PC-3 (cell line): ENCODE measurements at regions not wholly inside any gene's neighbourhood (a gene's known extent, or its start where the extent isn't known, plus 50 kb on each side); places are given as distances from the start of the nearest gene placed in this dataset.

ENCODE experiments used
- ATAC-seq: fragments of 200-7000 bp; cut with Tn5 transposase; 2 replicates; pipeline ENCODE4 v1.9.1; 2020; ENCODE audit warnings: mild to moderate bottlenecking, moderate library complexity
- BruUV-seq: library from RNA; stranded (reverse); fragments of 400-500 nt; replicated peaks from 2 replicates; lab custom pipeline; 2021; lab: Mats Ljungman, UMichigan
- CTCF ChIA-PET: fragments of 300-600 bp; sonication (Branson Sonifier 250); formaldehyde crosslinking; loops from one replicate; lab custom pipeline; 2022; ENCODE audit warnings: antibody characterized with exemption; lab: Charles Lee
- POLR2A ChIA-PET: fragments of 300-600 bp; sonication (Branson Sonifier 250); formaldehyde crosslinking; loops from one replicate; lab custom pipeline; 2022; ENCODE audit warnings: antibody characterized with exemption; ENCODE audit not compliant: unreplicated experiment; lab: Charles Lee
- DNase-seq: peaks from one replicate; pipeline ENCODE4 v3.0.0-alpha.2; 2015
- H2AFZ ChIP-seq: fragments of 300-600 bp; sonication (generic); 2 replicates; pipeline ENCODE4 v1.6.0; 2016; ENCODE audit warnings: antibody characterized with exemption, low read length
- H3F3A ChIP-seq: fragments of 300-600 bp; sonication (generic); one replicate; pipeline ENCODE4 v1.6.0; 2017; ENCODE audit warnings: antibody characterized with exemption, low read length, control low read depth, mild to moderate bottlenecking; ENCODE audit not compliant: unreplicated experiment
- H3K27ac ChIP-seq: fragments of 300-600 bp; sonication (generic); 2 replicates; pipeline ENCODE4 v1.5.1; 2016; ENCODE audit warnings: mild to moderate bottlenecking, low read length
- H3K27me3 ChIP-seq: fragments of 300-600 bp; sonication (generic); 2 replicates; pipeline ENCODE4 v1.6.1; 2016; ENCODE audit warnings: low read length, mixed read lengths
- H3K36me3 ChIP-seq: fragments of 300-600 bp; sonication (generic); 2 replicates; pipeline ENCODE4 v1.6.1; 2016; ENCODE audit warnings: low read depth, mixed run types, low read length, mixed read lengths
- H3K4me1 ChIP-seq: fragments of 300-600 bp; sonication (generic); 2 replicates; pipeline ENCODE4 v1.5.1; 2016; ENCODE audit warnings: low read length; ENCODE audit not compliant: insufficient read depth
- H3K4me2 ChIP-seq: fragments of 300-600 bp; sonication (generic); 2 replicates; pipeline ENCODE4 v1.6.0; 2016; ENCODE audit warnings: low read length
- H3K4me3 ChIP-seq: fragments of 300-600 bp; sonication (generic); 2 replicates; pipeline ENCODE4 v1.5.1; 2016; ENCODE audit warnings: mild to moderate bottlenecking, low read length, mixed read lengths
- H3K79me2 ChIP-seq: fragments of 300-600 bp; sonication (generic); 2 replicates; pipeline ENCODE4 v1.6.1; 2017; ENCODE audit warnings: low read length, mixed read lengths
- H3K9ac ChIP-seq: fragments of 300-600 bp; sonication (generic); 2 replicates; pipeline ENCODE4 v1.6.0; 2016; ENCODE audit warnings: mild to moderate bottlenecking, low read length
- H3K9me2 ChIP-seq: fragments of 300-600 bp; sonication (generic); replicated peaks from 2 replicates; pipeline ENCODE4 v1.6.1; 2016; ENCODE audit warnings: mixed run types, low read length, mixed read lengths
- H3K9me3 ChIP-seq: fragments of 300-600 bp; sonication (generic); 2 replicates; pipeline ENCODE4 v1.6.1; 2016; ENCODE audit warnings: low read length, mixed read lengths
- H4K20me1 ChIP-seq: fragments of 300-600 bp; sonication (generic); 2 replicates; pipeline ENCODE4 v1.6.1; 2016; ENCODE audit warnings: low read length, mixed read lengths
- EZH2 ChIP-seq: fragments of 300-600 bp; sonication (generic); IDR thresholded peaks from one replicate; pipeline ENCODE4 v1.6.1; 2017; ENCODE audit warnings: antibody characterized with exemption, mild to moderate bottlenecking, low read length; ENCODE audit not compliant: unreplicated experiment
- EZH2phosphoT487 ChIP-seq: fragments of 300-600 bp; sonication (generic); IDR thresholded peaks from 2 replicates; pipeline ENCODE4 v1.6.1; 2018; ENCODE audit warnings: mild to moderate bottlenecking, antibody characterized with exemption, low read length, borderline replicate concordance
- intact Hi-C: fragments of 100-400 bp; cut with micrococcal nuclease; formaldehyde crosslinking; loops from 2 replicates; pipeline ENCODE4 v1.9.0; 2023
- TF ChIP-seq, protein P1 (sequence below): fragments of 300-600 bp; sonication (generic); conservative IDR thresholded peaks from 2 replicates; pipeline ENCODE4 v1.5.1; 2017; ENCODE audit warnings: antibody characterized with exemption, low read depth, mild to moderate bottlenecking, low read length

DNA sequence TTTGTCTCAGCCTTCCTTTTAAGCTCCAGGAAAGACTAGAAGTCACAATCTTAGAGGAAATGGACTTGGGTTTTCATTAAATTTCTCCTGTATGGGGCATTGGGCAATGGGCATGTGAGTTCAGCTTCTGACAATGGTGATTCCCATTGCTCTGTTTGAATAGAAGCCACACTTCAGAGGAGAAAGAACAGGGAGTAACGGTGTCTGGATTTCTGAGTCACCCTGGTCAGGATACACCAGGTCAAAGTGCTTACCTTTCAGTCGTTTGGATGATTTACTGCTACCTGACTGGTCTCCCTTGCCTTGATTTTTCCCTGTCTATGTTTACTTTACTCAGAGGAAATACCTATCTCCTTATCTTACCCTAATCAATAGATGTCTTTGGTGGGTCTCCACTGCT lies 111.7 kb upstream of the VEPH1 start:
- BruUV-seq, result no TSS peak
- no peaks in the 10 kb centered on the region for H4K20me1 ChIP-seq
- CTCF ChIA-PET, result no interaction called here
- POLR2A ChIA-PET, result no interaction called here
- no peak overlapping the region for H3K27ac ChIP-seq
- no peaks in the 10 kb centered on the region for H3F3A ChIP-seq
- TF ChIP-seq EZH2 (no peak), EZH2phosphoT487 (no peak)
- TF ChIP-seq, protein P1, sequence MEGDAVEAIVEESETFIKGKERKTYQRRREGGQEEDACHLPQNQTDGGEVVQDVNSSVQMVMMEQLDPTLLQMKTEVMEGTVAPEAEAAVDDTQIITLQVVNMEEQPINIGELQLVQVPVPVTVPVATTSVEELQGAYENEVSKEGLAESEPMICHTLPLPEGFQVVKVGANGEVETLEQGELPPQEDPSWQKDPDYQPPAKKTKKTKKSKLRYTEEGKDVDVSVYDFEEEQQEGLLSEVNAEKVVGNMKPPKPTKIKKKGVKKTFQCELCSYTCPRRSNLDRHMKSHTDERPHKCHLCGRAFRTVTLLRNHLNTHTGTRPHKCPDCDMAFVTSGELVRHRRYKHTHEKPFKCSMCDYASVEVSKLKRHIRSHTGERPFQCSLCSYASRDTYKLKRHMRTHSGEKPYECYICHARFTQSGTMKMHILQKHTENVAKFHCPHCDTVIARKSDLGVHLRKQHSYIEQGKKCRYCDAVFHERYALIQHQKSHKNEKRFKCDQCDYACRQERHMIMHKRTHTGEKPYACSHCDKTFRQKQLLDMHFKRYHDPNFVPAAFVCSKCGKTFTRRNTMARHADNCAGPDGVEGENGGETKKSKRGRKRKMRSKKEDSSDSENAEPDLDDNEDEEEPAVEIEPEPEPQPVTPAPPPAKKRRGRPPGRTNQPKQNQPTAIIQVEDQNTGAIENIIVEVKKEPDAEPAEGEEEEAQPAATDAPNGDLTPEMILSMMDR, result no peak
- no peaks in the 10 kb centered on the region for H3K79me2 ChIP-seq
- H3K4me2 ChIP-seq, result no peak overlapping the region
- no peaks in the 10 kb centered on the region for H3K27me3 ChIP-seq
- peaks cover 5% of the 10 kb centered on the region; the same call in 1 of the 2 replicates for H3K4me1 ChIP-seq
- H2AFZ ChIP-seq, result no peak overlapping the region
- peak; percentile 17 for DNase-seq
- intact Hi-C loops, result loop anchor here (5.0 kb wide), 4 partner anchors 252 to 697 kb away; no protein-coding TSS in a partner anchor
- no peak overlapping the region for H3K9ac ChIP-seq
- H3K4me3 ChIP-seq, result no peak overlapping the region
- no peaks in the 10 kb centered on the region for H3K9me2 ChIP-seq
- H3K9me3 ChIP-seq, result no peaks in the 10 kb centered on the region
- no peaks in the 10 kb centered on the region for H3K36me3 ChIP-seq
- ATAC-seq, result no peak

DNA sequence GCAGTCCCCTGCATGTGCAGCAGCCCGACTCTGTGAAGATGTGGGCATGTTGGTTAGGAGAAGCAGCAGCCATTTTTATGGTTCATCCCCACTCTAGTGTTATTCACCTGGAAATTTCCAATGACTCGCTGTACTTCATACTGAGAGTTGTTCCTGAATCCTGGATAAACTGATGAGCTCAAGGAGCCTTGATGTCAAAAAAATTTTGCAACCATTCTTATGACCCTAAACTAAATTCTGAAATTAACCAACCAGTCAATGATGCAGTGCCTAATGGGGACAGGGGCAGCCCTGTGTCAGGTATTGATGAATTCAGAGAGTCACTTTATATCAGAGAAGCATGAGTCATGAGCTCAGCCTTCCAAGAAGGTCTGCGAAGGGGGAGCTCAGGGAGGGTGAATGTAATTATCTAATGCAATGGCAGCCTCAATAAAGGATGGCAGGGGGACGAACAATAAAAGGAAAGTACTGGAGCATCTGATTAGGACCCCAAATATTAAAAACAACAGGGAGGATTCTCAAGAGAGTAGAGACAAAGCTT lies 108.4 kb upstream of the VEPH1 start:
- no peak for DNase-seq
- POLR2A ChIA-PET, result no interaction called here
- no peaks in the 10 kb centered on the region for H3K36me3 ChIP-seq
- CTCF ChIA-PET, result no interaction called here
- no peaks in the 10 kb centered on the region for H3K9me2 ChIP-seq
- H3K4me3 ChIP-seq, result no peak overlapping the region
- ATAC-seq, result peak; percentile 46; the same call in 1 of the 2 replicates
- no peaks in the 10 kb centered on the region for H3K79me2 ChIP-seq
- H3K4me1 ChIP-seq, result no peaks in the 10 kb centered on the region
- H3K27ac ChIP-seq, result no peak overlapping the region
- no peak overlapping the region for H3K4me2 ChIP-seq
- H3K9me3 ChIP-seq, result no peaks in the 10 kb centered on the region
- no peak overlapping the region for H2AFZ ChIP-seq
- H3K9ac ChIP-seq, result no peak overlapping the region
- H3K27me3 ChIP-seq, result no peaks in the 10 kb centered on the region
- intact Hi-C loops, result no loop called here
- H3F3A ChIP-seq, result no peaks in the 10 kb centered on the region
- TF ChIP-seq EZH2phosphoT487 (no peak), EZH2 (no peak)
- TF ChIP-seq, protein P1, result no peak
- no peaks in the 10 kb centered on the region for H4K20me1 ChIP-seq
- BruUV-seq, result no TSS peak

DNA sequence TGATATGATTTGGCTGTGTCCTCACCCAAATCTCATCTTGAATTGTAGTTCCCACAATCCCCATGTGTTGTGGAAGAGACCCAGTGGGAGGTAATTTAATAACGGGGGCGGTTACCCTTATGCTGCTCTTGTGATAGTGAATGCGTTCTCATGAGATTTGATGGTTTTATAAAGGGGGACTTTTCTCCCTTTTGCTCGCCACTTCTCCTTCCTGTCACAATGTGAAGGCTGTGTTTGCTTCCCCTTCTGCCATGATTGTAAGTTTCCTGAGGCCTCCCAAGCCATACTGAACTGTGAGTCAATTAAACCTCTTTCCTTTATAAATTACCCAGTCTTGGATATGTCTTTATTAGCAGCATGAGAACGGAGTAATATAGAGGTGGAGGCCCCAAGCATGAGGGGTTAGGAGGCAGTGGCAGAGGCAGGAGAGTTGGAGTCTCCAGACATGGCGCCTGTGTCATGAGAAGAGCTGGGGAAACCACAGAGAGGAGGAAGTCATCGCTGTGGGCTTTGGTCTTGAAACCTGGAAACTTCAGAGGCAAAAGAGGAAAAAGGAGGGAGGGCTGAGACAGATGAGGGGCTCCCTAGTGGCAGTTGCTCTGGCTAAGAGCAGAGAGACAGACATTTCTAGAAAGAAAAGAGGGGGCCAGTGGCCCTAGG lies 107.8 kb upstream of the VEPH1 start:
- H3K9ac ChIP-seq, result no peak overlapping the region
- no peak overlapping the region for H3K27ac ChIP-seq
- no TSS peak for BruUV-seq
- no peaks in the 10 kb centered on the region for H3K9me2 ChIP-seq
- no peaks in the 10 kb centered on the region for H3K79me2 ChIP-seq
- DNase-seq (no peak), ATAC-seq (no peak)
- H3F3A ChIP-seq, result no peaks in the 10 kb centered on the region
- H4K20me1 ChIP-seq, result no peaks in the 10 kb centered on the region
- TF ChIP-seq EZH2phosphoT487 (no peak), EZH2 (no peak)
- TF ChIP-seq, protein P1, result no peak
- no peaks in the 10 kb centered on the region for H3K9me3 ChIP-seq
- POLR2A ChIA-PET, result no interaction called here
- H3K4me2 ChIP-seq, result no peak overlapping the region
- CTCF ChIA-PET, result no interaction called here
- H3K36me3 ChIP-seq, result no peaks in the 10 kb centered on the region
- no peak overlapping the region for H3K4me3 ChIP-seq
- no peaks in the 10 kb centered on the region for H3K27me3 ChIP-seq
- no peak overlapping the region for H2AFZ ChIP-seq
- intact Hi-C loops, result no loop called here
- peaks cover 4% of the 10 kb centered on the region; the same call in 1 of the 2 replicates for H3K4me1 ChIP-seq
